ENCODE measurements at regions not wholly inside any gene's neighbourhood (a gene's known extent, or its start where the extent isn't known, plus 50 kb on each side); places are given as distances from the start of the nearest gene placed in this dataset.

GRCh38 chr9:90559075-90560073 is 83.2 kb downstream of the DIRAS2 start:
- Histone ChIP-seq H3K36me3 (no peaks in the 10 kb centered on the region), H3K9me3 (no peaks in the 10 kb centered on the region), H3K4me3 (no peak overlapping the region), H3K27me3 (no peaks in the 10 kb centered on the region)
- DNase-seq: no peak
